Astrocyte (in vitro differentiated cells and primary cell): ENCODE measurements at regions not wholly inside any gene's neighbourhood (a gene's known extent, or its start where the extent isn't known, plus 50 kb on each side); places are given as distances from the start of the nearest gene placed in this dataset.

Source experiments
- DNase-seq: peaks from one replicate; pipeline ENCODE4 v3.0.0-alpha.2; 2010; ENCODE audit warnings: low read depth
- FAIRE-seq: peaks from 2 replicates; lab custom pipeline; 2011; peaks lifted over from hg19 to GRCh38; lab: Jason Lieb, UNC
- H2AFZ ChIP-seq: 2 replicates; pipeline ENCODE4 v1.6.0; 2012; ENCODE audit warnings: low read depth, low read length, inconsistent platforms
- H3K27ac ChIP-seq: 2 replicates; pipeline ENCODE4 v1.5.1; 2011; ENCODE audit warnings: low read depth, low read length, inconsistent platforms
- H3K27me3 ChIP-seq: 2 replicates; pipeline ENCODE4 v1.6.0; 2011; ENCODE audit warnings: low read length, inconsistent platforms; ENCODE audit not compliant: insufficient read depth
- H3K36me3 ChIP-seq: 2 replicates; pipeline ENCODE4 v1.5.1; 2011; ENCODE audit warnings: low read length, inconsistent platforms; ENCODE audit not compliant: insufficient read depth
- H3K4me1 ChIP-seq: 2 replicates; pipeline ENCODE4 v1.5.1; 2011; ENCODE audit warnings: low read length, inconsistent platforms; ENCODE audit not compliant: insufficient read depth
- H3K4me2 ChIP-seq: 2 replicates; pipeline ENCODE4 v1.6.0; 2012; ENCODE audit warnings: low read length, inconsistent platforms
- H3K4me3 ChIP-seq: 2 replicates; pipeline ENCODE4 v1.5.1; 2011; ENCODE audit warnings: low read depth, mild to moderate bottlenecking, low read length, inconsistent platforms; ENCODE audit not compliant: insufficient read depth
- H3K79me2 ChIP-seq: 2 replicates; pipeline ENCODE4 v1.6.0; 2012; ENCODE audit warnings: mild to moderate bottlenecking, low read length, inconsistent platforms; ENCODE audit not compliant: insufficient read depth
- H3K9ac ChIP-seq: 2 replicates; pipeline ENCODE4 v1.6.0; 2012; ENCODE audit warnings: mild to moderate bottlenecking, low read length, inconsistent platforms
- H3K9me3 ChIP-seq: 2 replicates; pipeline ENCODE4 v1.5.1; 2012; ENCODE audit warnings: low read depth, mild to moderate bottlenecking, low read length, inconsistent platforms; ENCODE audit not compliant: insufficient read depth
- H4K20me1 ChIP-seq: 2 replicates; pipeline ENCODE4 v1.6.0; 2012; ENCODE audit warnings: low read length, inconsistent platforms; ENCODE audit not compliant: insufficient read depth
- H3K27ac Mint-ChIP-seq: one replicate; pipeline ENCODE4 v1.8.0; 2021; ENCODE audit warnings: mild to moderate bottlenecking, mixed read lengths; ENCODE audit not compliant: unreplicated experiment
- H3K27me3 Mint-ChIP-seq: one replicate; pipeline ENCODE4 v1.8.0; 2021; ENCODE audit warnings: low read depth, mixed read lengths; ENCODE audit not compliant: unreplicated experiment
- H3K36me3 Mint-ChIP-seq: one replicate; pipeline ENCODE4 v1.8.0; 2021; ENCODE audit warnings: low read depth, mixed read lengths; ENCODE audit not compliant: unreplicated experiment
- H3K4me1 Mint-ChIP-seq: one replicate; pipeline ENCODE4 v1.8.0; 2021; ENCODE audit warnings: low read depth, mixed read lengths; ENCODE audit not compliant: unreplicated experiment
- H3K4me3 Mint-ChIP-seq: one replicate; pipeline ENCODE4 v1.8.0; 2021; ENCODE audit warnings: mild to moderate bottlenecking, moderate library complexity, mixed read lengths; ENCODE audit not compliant: unreplicated experiment
- H3K9me3 Mint-ChIP-seq: one replicate; pipeline ENCODE4 v1.8.0; 2021; ENCODE audit warnings: mild to moderate bottlenecking, mixed read lengths; ENCODE audit not compliant: unreplicated experiment
- EZH2 ChIP-seq: IDR thresholded peaks from 2 replicates; pipeline ENCODE4 v1.6.1; 2012; ENCODE audit warnings: mild to moderate bottlenecking, low read length, inconsistent platforms; ENCODE audit not compliant: insufficient read depth
- TF ChIP-seq, protein P1 (sequence below): IDR thresholded peaks from 2 replicates; pipeline ENCODE4 v1.5.1; 2011; ENCODE audit warnings: low read depth, mild to moderate bottlenecking, inconsistent platforms, low read length, moderate library complexity; ENCODE audit not compliant: insufficient read depth

- TF ChIP-seq EZH2: no peak
- TF ChIP-seq, protein P1, sequence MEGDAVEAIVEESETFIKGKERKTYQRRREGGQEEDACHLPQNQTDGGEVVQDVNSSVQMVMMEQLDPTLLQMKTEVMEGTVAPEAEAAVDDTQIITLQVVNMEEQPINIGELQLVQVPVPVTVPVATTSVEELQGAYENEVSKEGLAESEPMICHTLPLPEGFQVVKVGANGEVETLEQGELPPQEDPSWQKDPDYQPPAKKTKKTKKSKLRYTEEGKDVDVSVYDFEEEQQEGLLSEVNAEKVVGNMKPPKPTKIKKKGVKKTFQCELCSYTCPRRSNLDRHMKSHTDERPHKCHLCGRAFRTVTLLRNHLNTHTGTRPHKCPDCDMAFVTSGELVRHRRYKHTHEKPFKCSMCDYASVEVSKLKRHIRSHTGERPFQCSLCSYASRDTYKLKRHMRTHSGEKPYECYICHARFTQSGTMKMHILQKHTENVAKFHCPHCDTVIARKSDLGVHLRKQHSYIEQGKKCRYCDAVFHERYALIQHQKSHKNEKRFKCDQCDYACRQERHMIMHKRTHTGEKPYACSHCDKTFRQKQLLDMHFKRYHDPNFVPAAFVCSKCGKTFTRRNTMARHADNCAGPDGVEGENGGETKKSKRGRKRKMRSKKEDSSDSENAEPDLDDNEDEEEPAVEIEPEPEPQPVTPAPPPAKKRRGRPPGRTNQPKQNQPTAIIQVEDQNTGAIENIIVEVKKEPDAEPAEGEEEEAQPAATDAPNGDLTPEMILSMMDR: no peak
- Histone ChIP-seq H3K27ac (no peak overlapping the region), H3K9ac (no peak overlapping the region), H3K79me2 (no peaks in the 10 kb centered on the region), H3K4me2 (no peak overlapping the region), H3K27me3 (no peaks in the 10 kb centered on the region), H2AFZ (no peak overlapping the region), H3K9me3 (no peaks in the 10 kb centered on the region), H3K4me3 (no peak overlapping the region), H3K4me1 (peaks cover 6% of the 10 kb centered on the region), H3K36me3 (no peaks in the 10 kb centered on the region), H4K20me1 (no peaks in the 10 kb centered on the region)
- Mint-ChIP-seq H3K27me3 (no peaks in the 10 kb centered on the region), H3K9me3 (no peaks in the 10 kb centered on the region), H3K36me3 (no peaks in the 10 kb centered on the region), H3K4me3 (no peak overlapping the region), H3K4me1 (peaks cover 14% of the 10 kb centered on the region), H3K27ac (no peak overlapping the region)
- DNase-seq (no peak), FAIRE-seq (no peak)
Measured at GRCh38 chr4:174425669-174426068, 96.6 kb downstream of the HPGD start.

- Histone ChIP-seq H3K79me2 (no peaks in the 10 kb centered on the region), H2AFZ (no peak overlapping the region), H3K27me3 (no peaks in the 10 kb centered on the region), H3K9me3 (no peaks in the 10 kb centered on the region), H3K4me1 (peaks cover 6% of the 10 kb centered on the region), H3K36me3 (no peaks in the 10 kb centered on the region), H3K4me3 (no peak overlapping the region), H4K20me1 (no peaks in the 10 kb centered on the region), H3K4me2 (peak overlapping the region; percentile 40), H3K9ac (no peak overlapping the region), H3K27ac (no peak overlapping the region)
- Mint-ChIP-seq H3K4me3 (no peak overlapping the region), H3K27ac (peak overlapping the region; percentile 78), H3K9me3 (no peaks in the 10 kb centered on the region), H3K27me3 (no peaks in the 10 kb centered on the region), H3K4me1 (peaks cover 10% of the 10 kb centered on the region), H3K36me3 (no peaks in the 10 kb centered on the region)
- TF ChIP-seq, protein P1: no peak
- no peak for TF ChIP-seq EZH2
- FAIRE-seq (peak; percentile 77), DNase-seq (peak; percentile 85)
Measured at GRCh38 chr4:174423257-174423944, 98.9 kb downstream of the HPGD start.

- no peak overlapping the region for H3K4me3 ChIP-seq
- no peaks in the 10 kb centered on the region for H3K36me3 ChIP-seq
- Mint-ChIP-seq H3K4me1 (peaks cover 10% of the 10 kb centered on the region), H3K27me3 (no peaks in the 10 kb centered on the region), H3K9me3 (no peaks in the 10 kb centered on the region), H3K27ac (no peak overlapping the region), H3K36me3 (no peaks in the 10 kb centered on the region), H3K4me3 (no peak overlapping the region)
- H3K9me3 ChIP-seq: no peaks in the 10 kb centered on the region
- no peak overlapping the region for H3K4me2 ChIP-seq
- no peaks in the 10 kb centered on the region for H3K27me3 ChIP-seq
- no peak overlapping the region for H2AFZ ChIP-seq
- H3K9ac ChIP-seq: no peak overlapping the region
- H3K79me2 ChIP-seq: no peaks in the 10 kb centered on the region
- H3K27ac ChIP-seq: no peak overlapping the region
- FAIRE-seq: no peak
- TF ChIP-seq, protein P1: no peak
- no peak for TF ChIP-seq EZH2
- no peaks in the 10 kb centered on the region for H4K20me1 ChIP-seq
- H3K4me1 ChIP-seq: peaks cover 6% of the 10 kb centered on the region
- DNase-seq: no peak
Measured at GRCh38 chr4:174422893-174423256, 99.4 kb downstream of the HPGD start.
